ENCODE measurements at regions not wholly inside any gene's neighbourhood (a gene's known extent, or its start where the extent isn't known, plus 50 kb on each side); places are given as distances from the start of the nearest gene placed in this dataset.

- WGBS, 2 donors: 83% methylated on average over 7 of the region's 7 CpGs
- no peak for DNase-seq (ENCODE audit: low spot score in 2 of 2)
- no peak for TF ChIP-seq CTCF (IDR thresholded peaks at IDR 0.05)
- no peak for TF ChIP-seq POLR2A (IDR thresholded peaks at IDR 0.05)
- intact Hi-C loops (cut with DNase I; ENCODE audit: low total_unique reads): no loop called here
- no peak overlapping the region for H3K4me3 ChIP-seq (ENCODE audit: low read depth, poor library complexity, severe bottlenecking)
Measured at GRCh38 chr2:151197184-151198108, 64.2 kb downstream of the RBM43 start.

- no peak for DNase-seq (ENCODE audit: low spot score in 2 of 2)
- intact Hi-C loops (cut with DNase I; ENCODE audit: low total_unique reads): no loop called here
- WGBS, 2 donors: 92% methylated on average over 4 of the region's 4 CpGs
Measured at GRCh38 chr2:151193576-151193975, 68.1 kb downstream of the RBM43 start.

GRCh38 chr2:151192681-151193080, 69.0 kb downstream of the RBM43 start:
- intact Hi-C loops (cut with DNase I; ENCODE audit: low total_unique reads): no loop called here
- no peak for DNase-seq (ENCODE audit: low spot score in 2 of 2)
- TF ChIP-seq POLR2A (IDR thresholded peaks at IDR 0.05): no peak
- no peak for TF ChIP-seq CTCF (IDR thresholded peaks at IDR 0.05)
- no peak overlapping the region for H3K4me3 ChIP-seq (ENCODE audit: low read depth, poor library complexity, severe bottlenecking)
- 90 to 98% methylated on average over 2 of the region's 2 CpGs for WGBS, 2 donors

More at GRCh38 chr2:151193576-151193975, 68.1 kb downstream of the RBM43 start:
- H3K4me3 ChIP-seq (ENCODE audit: low read depth, poor library complexity, severe bottlenecking): no peak overlapping the region
- TF ChIP-seq POLR2A (IDR thresholded peaks at IDR 0.05): no peak
- no peak for TF ChIP-seq CTCF (IDR thresholded peaks at IDR 0.05)

DNA sequence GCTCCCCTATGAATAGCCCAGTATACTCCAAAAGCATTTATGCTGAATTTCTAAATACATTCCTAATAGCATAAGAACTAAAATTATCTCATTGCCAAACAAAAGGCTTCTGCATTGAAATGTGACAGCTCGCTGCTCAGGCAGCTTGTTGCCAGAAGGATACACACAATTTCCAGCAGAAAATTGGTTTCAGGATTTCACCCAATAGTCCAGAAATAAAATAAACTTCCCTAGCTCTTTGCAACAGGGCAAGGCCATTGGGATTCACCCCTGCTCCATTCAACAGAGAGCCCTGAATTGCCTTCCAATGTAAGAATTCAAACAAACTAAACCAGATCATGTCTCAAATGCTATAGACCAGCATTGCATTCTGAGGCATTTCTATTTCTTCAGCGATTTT, 70.7 kb downstream of the RBM43 start:
- WGBS, 2 donors: 70 to 74% methylated on average over 2 of the region's 2 CpGs
- intact Hi-C loops (cut with DNase I; ENCODE audit: low total_unique reads): no loop called here
- TF ChIP-seq CTCF (IDR thresholded peaks at IDR 0.05) (no peak), POLR2A (IDR thresholded peaks at IDR 0.05) (no peak)
- H3K4me3 ChIP-seq (ENCODE audit: low read depth, poor library complexity, severe bottlenecking): no peak overlapping the region
- no peak for DNase-seq (ENCODE audit: low spot score in 2 of 2)

GRCh38 chr2:151189125-151189524, 72.5 kb downstream of the RBM43 start:
- WGBS, 2 donors: 72 to 74% methylated on average over 3 of the region's 3 CpGs
- H3K4me3 ChIP-seq (ENCODE audit: low read depth, poor library complexity, severe bottlenecking): no peak overlapping the region
- intact Hi-C loops (cut with DNase I; ENCODE audit: low total_unique reads): no loop called here
- no peak for TF ChIP-seq POLR2A (IDR thresholded peaks at IDR 0.05)
- no peak for TF ChIP-seq CTCF (IDR thresholded peaks at IDR 0.05)
- DNase-seq (ENCODE audit: low spot score in 2 of 2): no peak
